ENCODE measurements at regions not wholly inside any gene's neighbourhood (a gene's known extent, or its start where the extent isn't known, plus 50 kb on each side); places are given as distances from the start of the nearest gene placed in this dataset.

DNA sequence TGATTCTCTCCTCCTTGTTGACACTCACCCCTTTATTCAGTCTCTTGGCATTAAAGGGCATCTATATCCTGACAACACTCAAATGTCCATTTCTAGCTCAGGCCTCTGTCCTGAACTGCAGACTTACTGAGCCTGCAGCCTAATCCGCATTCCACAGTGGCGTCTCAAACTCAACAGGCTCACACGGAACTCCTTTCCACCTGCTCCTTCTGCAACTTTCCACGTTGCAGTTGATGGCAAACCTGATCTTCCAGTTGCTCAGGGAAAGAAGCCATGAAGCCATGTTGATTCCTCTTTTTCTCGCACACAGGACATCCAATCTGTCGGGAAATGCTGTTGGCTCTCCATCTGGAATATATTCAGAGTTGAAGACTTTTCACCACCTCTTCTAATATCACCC lies 522.4 kb downstream of the CCSER2 start:
- TF ChIP-seq POLR2A (IDR thresholded peaks at IDR 0.05) = no peak
- TF ChIP-seq, protein P1, sequence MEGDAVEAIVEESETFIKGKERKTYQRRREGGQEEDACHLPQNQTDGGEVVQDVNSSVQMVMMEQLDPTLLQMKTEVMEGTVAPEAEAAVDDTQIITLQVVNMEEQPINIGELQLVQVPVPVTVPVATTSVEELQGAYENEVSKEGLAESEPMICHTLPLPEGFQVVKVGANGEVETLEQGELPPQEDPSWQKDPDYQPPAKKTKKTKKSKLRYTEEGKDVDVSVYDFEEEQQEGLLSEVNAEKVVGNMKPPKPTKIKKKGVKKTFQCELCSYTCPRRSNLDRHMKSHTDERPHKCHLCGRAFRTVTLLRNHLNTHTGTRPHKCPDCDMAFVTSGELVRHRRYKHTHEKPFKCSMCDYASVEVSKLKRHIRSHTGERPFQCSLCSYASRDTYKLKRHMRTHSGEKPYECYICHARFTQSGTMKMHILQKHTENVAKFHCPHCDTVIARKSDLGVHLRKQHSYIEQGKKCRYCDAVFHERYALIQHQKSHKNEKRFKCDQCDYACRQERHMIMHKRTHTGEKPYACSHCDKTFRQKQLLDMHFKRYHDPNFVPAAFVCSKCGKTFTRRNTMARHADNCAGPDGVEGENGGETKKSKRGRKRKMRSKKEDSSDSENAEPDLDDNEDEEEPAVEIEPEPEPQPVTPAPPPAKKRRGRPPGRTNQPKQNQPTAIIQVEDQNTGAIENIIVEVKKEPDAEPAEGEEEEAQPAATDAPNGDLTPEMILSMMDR (IDR thresholded peaks at IDR 0.05) = no peak
